Right renal cortex interstitium (tissue), 3 donors: ENCODE measurements at regions not wholly inside any gene's neighbourhood (a gene's known extent, or its start where the extent isn't known, plus 50 kb on each side); places are given as distances from the start of the nearest gene placed in this dataset.

Experiments used
- DNase-seq, 3 donors: peaks; one replicate each; pipeline ENCODE4 v3.0.0-alpha.2; 2013; ENCODE audit warnings: low read depth in 3 of 3, low spot score in 2 of 3

GRCh38 chr10:44593952-44594351 lies 209.1 kb upstream of the CXCL12 start:
- no peak for DNase-seq

GRCh38 chr10:44607116-44607515 lies 222.2 kb upstream of the CXCL12 start:
- DNase-seq = no peak

GRCh38 chr10:44618910-44619309 lies 234.0 kb upstream of the CXCL12 start:
- DNase-seq = no peak

GRCh38 chr10:44619521-44619920 lies 234.6 kb upstream of the CXCL12 start:
- no peak for DNase-seq

GRCh38 chr10:44619975-44620374 lies 235.1 kb upstream of the CXCL12 start:
- DNase-seq = no peak

- no peak for DNase-seq
Measured at GRCh38 chr10:44627591-44628354, 242.9 kb upstream of the CXCL12 start.

- no peak for DNase-seq
Measured at GRCh38 chr10:44628921-44629320, 244.0 kb upstream of the CXCL12 start.

- DNase-seq = no peak
Measured at GRCh38 chr10:44635176-44635575, 250.3 kb upstream of the CXCL12 start.

GRCh38 chr10:44636625-44637024 lies 251.7 kb upstream of the CXCL12 start:
- DNase-seq = no peak

- no peak for DNase-seq
Measured at GRCh38 chr10:44640429-44640828, 255.5 kb upstream of the CXCL12 start.

- DNase-seq = no peak
Measured at GRCh38 chr10:44647473-44647872, 262.6 kb upstream of the CXCL12 start.

- DNase-seq = no peak
Measured at GRCh38 chr10:44647877-44648542, 263.1 kb upstream of the CXCL12 start.

- no peak for DNase-seq
Measured at GRCh38 chr10:44650691-44651661, 260.2 kb upstream of the TMEM72 start.

- DNase-seq = no peak
Measured at GRCh38 chr10:44651834-44652233, 259.3 kb upstream of the TMEM72 start.

GRCh38 chr10:44659320-44659719 lies 251.8 kb upstream of the TMEM72 start:
- no peak for DNase-seq

- no peak for DNase-seq
Measured at GRCh38 chr10:44660271-44660670, 250.9 kb upstream of the TMEM72 start.

- DNase-seq = no peak
Measured at GRCh38 chr10:44662051-44662450, 249.1 kb upstream of the TMEM72 start.

- no peak for DNase-seq
Measured at GRCh38 chr10:44668336-44668735, 242.8 kb upstream of the TMEM72 start.

- no peak for DNase-seq
Measured at GRCh38 chr10:44671319-44671718, 239.8 kb upstream of the TMEM72 start.

- no peak for DNase-seq
Measured at GRCh38 chr10:44673245-44673983, 237.7 kb upstream of the TMEM72 start.
